Tibial nerve (tissue), 4 donors: ENCODE measurements at regions not wholly inside any gene's neighbourhood (a gene's known extent, or its start where the extent isn't known, plus 50 kb on each side); places are given as distances from the start of the nearest gene placed in this dataset.

Experiments
- CTCF ChIP-seq, 5 experiments: fragments of 200-600 bp in 3 of 5; fragments of 450-650 bp in 2 of 5; sonication (generic) in 3 of 5; IDR thresholded peaks; one replicate each; pipeline ENCODE4 v1.5.1; 2016 to 2019; ENCODE audit warnings: antibody characterized with exemption in 5 of 5, mild to moderate bottlenecking in 3 of 5, moderate library complexity in 2 of 5
- EP300 ChIP-seq, 2 donors: sonication (generic); formaldehyde crosslinking; IDR thresholded peaks; one replicate each; pipeline ENCODE4 v1.6.1; 2017; ENCODE audit warnings: antibody characterized with exemption in 2 of 2, mild to moderate bottlenecking in 1 of 2
- POLR2A ChIP-seq, 2 donors: fragments of 450-650 bp; IDR thresholded peaks; one replicate each; pipeline ENCODE4 v1.6.1; 2017; ENCODE audit warnings: antibody characterized with exemption in 2 of 2, mild to moderate bottlenecking in 2 of 2, moderate library complexity in 2 of 2

DNA sequence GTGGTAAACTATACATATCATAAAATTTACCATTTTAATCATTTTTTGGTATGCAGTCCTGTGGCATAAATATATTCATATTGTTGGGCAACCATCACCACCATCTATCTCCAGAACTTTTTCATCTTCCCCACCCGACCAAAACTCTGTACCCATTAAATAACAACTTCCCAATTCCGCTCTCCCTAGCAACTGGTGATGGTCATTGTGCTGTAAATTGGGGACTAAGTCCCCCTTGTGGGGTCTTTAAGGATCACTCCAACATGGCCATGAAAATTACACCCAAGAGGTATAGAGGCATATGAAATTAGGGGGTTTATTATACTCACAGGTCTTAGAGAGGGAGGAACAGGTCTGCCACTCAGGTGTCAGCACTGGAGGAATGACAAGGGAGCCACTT, 57.4 kb upstream of the NKD1 start:
- TF ChIP-seq CTCF (IDR thresholded peaks at IDR 0.05) = no peak
- no peak for TF ChIP-seq POLR2A (IDR thresholded peaks at IDR 0.05)
- TF ChIP-seq EP300 (IDR thresholded peaks at IDR 0.05) = no peak
